Thymus (tissue), 11 donors: ENCODE measurements at regions not wholly inside any gene's neighbourhood (a gene's known extent, or its start where the extent isn't known, plus 50 kb on each side); places are given as distances from the start of the nearest gene placed in this dataset.

Source experiments
- DNase-seq, 9 donors: peaks; one replicate each; pipeline ENCODE4 v3.0.0-alpha.2; 2013; ENCODE audit warnings: low spot score in 9 of 9, low read depth in 6 of 9, missing footprints in 1 of 9
- H3K27ac ChIP-seq, 2 donors: one replicate each; pipeline ENCODE4 v1.5.1; 2013; ENCODE audit warnings: control low read depth in 1 of 2, low read depth in 1 of 2, low read length in 1 of 2, mild to moderate bottlenecking in 1 of 2, moderate library complexity in 1 of 2
- H3K27me3 ChIP-seq, 2 donors: one replicate each; pipeline ENCODE4 v1.5.1; 2013; ENCODE audit warnings: low read length in 1 of 2; ENCODE audit not compliant: control insufficient read depth in 2 of 2, insufficient read depth in 1 of 2
- H3K36me3 ChIP-seq, 2 donors: one replicate each; pipeline ENCODE4 v1.5.1; 2013; ENCODE audit warnings: low read length in 1 of 2, mild to moderate bottlenecking in 1 of 2, moderate library complexity in 1 of 2; ENCODE audit not compliant: control insufficient read depth in 2 of 2, insufficient read depth in 2 of 2
- H3K4me1 ChIP-seq, 2 donors: one replicate each; pipeline ENCODE4 v1.5.1; 2013; ENCODE audit warnings: low read length in 2 of 2; ENCODE audit not compliant: control insufficient read depth in 2 of 2, insufficient read depth in 2 of 2
- H3K4me3 ChIP-seq, 2 donors: one replicate each; pipeline ENCODE4 v1.5.1; 2013; ENCODE audit warnings: low read length in 2 of 2, control low read depth in 1 of 2, mild to moderate bottlenecking in 1 of 2
- H3K9me3 ChIP-seq, 2 donors: one replicate each; pipeline ENCODE4 v1.5.1; 2013; ENCODE audit warnings: low read length in 1 of 2, mild to moderate bottlenecking in 1 of 2; ENCODE audit not compliant: control insufficient read depth in 2 of 2, insufficient read depth in 1 of 2
- WGBS: extraction: QIAGEN DNeasy Blood & Tissue Kit; methylation state at CpG from one replicate; pipeline ENCODE4 v1.1.7; 2013; 5-methylcytosine and 5-hydroxymethylcytosine counted together
- donor health status: healthy.

GRCh38 chr4:106738121-106738520 lies 298.0 kb downstream of the DKK2 start:
- WGBS, result 77% methylated on average over 5 of the region's 5 CpGs
- Histone ChIP-seq H3K36me3 (no peaks in the 10 kb centered on the region), H3K4me3 (no peak overlapping the region), H3K27ac (no peak overlapping the region), H3K9me3 (no peaks in the 10 kb centered on the region), H3K27me3 (no peaks in the 10 kb centered on the region), H3K4me1 (no peaks in the 10 kb centered on the region)
- DNase-seq, result no peak

DNA sequence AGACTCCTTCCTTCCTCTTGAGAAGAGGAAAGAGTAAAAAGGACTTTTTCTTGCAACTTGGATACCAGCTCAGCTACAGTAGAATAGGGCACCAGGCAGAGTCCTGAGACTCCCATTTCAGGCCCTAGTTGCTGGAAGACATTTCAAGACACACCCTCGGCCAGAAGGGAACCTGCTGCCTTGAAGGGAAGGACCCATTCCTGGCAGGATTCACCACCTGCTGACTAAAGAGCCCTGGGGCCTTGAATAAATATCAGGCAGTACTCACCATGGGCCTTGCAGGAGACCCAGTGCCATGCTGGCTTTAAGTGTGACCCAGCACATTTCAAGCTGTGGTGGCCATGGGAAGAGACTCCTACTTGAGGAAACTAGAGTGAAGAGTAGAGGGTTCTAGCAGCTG lies 317.6 kb downstream of the DKK2 start:
- Histone ChIP-seq H3K27ac (no peak overlapping the region), H3K4me1 (no peaks in the 10 kb centered on the region), H3K9me3 (no peaks in the 10 kb centered on the region), H3K4me3 (no peak overlapping the region), H3K36me3 (no peaks in the 10 kb centered on the region), H3K27me3 (no peaks in the 10 kb centered on the region)
- no peak for DNase-seq
- 93% methylated on average over 1 of the region's 1 CpG for WGBS

- H3K4me3 ChIP-seq, result no peak overlapping the region
- 96% methylated on average over 4 of the region's 4 CpGs for WGBS
- H3K9me3 ChIP-seq, result no peaks in the 10 kb centered on the region
- H3K27ac ChIP-seq, result no peak overlapping the region
- H3K36me3 ChIP-seq, result no peaks in the 10 kb centered on the region
- no peak for DNase-seq
- H3K4me1 ChIP-seq, result no peaks in the 10 kb centered on the region
- H3K27me3 ChIP-seq, result no peaks in the 10 kb centered on the region
These were observed 319.0 kb downstream of the DKK2 start for GRCh38 chr4:106717091-106717490.

- Histone ChIP-seq H3K36me3 (no peaks in the 10 kb centered on the region), H3K27me3 (no peaks in the 10 kb centered on the region), H3K4me3 (no peak overlapping the region), H3K27ac (no peak overlapping the region), H3K4me1 (no peaks in the 10 kb centered on the region), H3K9me3 (no peaks in the 10 kb centered on the region)
- no peak for DNase-seq
These were observed 320.3 kb downstream of the DKK2 start for GRCh38 chr4:106715825-106716224.

- Histone ChIP-seq H3K27ac (no peak overlapping the region), H3K4me3 (no peak overlapping the region), H3K36me3 (no peaks in the 10 kb centered on the region), H3K4me1 (no peaks in the 10 kb centered on the region), H3K9me3 (no peaks in the 10 kb centered on the region), H3K27me3 (no peaks in the 10 kb centered on the region)
- no peak for DNase-seq
- 41% methylated on average over 5 of the region's 5 CpGs for WGBS
These were observed 327.7 kb downstream of the DKK2 start for GRCh38 chr4:106708464-106708816.

GRCh38 chr4:106707776-106708463 lies 328.2 kb downstream of the DKK2 start:
- Histone ChIP-seq H3K4me3 (no peak overlapping the region), H3K4me1 (no peaks in the 10 kb centered on the region), H3K27me3 (no peaks in the 10 kb centered on the region), H3K36me3 (no peaks in the 10 kb centered on the region), H3K9me3 (no peaks in the 10 kb centered on the region), H3K27ac (peak overlapping the region in 1 of 2 donors; percentile 7)
- no peak for DNase-seq
- WGBS, result 41% methylated on average over 2 of the region's 2 CpGs

- H3K9me3 ChIP-seq, result no peaks in the 10 kb centered on the region
- H3K36me3 ChIP-seq, result no peaks in the 10 kb centered on the region
- no peaks in the 10 kb centered on the region for H3K4me1 ChIP-seq
- H3K27ac ChIP-seq, result no peak overlapping the region
- WGBS, result 79% methylated on average over 6 of the region's 6 CpGs
- no peaks in the 10 kb centered on the region for H3K27me3 ChIP-seq
- H3K4me3 ChIP-seq, result no peak overlapping the region
- DNase-seq, result no peak
These were observed 331.8 kb downstream of the DKK2 start for GRCh38 chr4:106704253-106704870.

GRCh38 chr4:106700321-106700720 lies 331.7 kb upstream of the GIMD1 start:
- no peak overlapping the region for H3K27ac ChIP-seq
- no peak overlapping the region for H3K4me3 ChIP-seq
- DNase-seq, result no peak
- no peaks in the 10 kb centered on the region for H3K9me3 ChIP-seq
- H3K27me3 ChIP-seq, result no peaks in the 10 kb centered on the region
- H3K4me1 ChIP-seq, result no peaks in the 10 kb centered on the region
- no peaks in the 10 kb centered on the region for H3K36me3 ChIP-seq
- WGBS, result 91% methylated on average over 2 of the region's 2 CpGs

DNA sequence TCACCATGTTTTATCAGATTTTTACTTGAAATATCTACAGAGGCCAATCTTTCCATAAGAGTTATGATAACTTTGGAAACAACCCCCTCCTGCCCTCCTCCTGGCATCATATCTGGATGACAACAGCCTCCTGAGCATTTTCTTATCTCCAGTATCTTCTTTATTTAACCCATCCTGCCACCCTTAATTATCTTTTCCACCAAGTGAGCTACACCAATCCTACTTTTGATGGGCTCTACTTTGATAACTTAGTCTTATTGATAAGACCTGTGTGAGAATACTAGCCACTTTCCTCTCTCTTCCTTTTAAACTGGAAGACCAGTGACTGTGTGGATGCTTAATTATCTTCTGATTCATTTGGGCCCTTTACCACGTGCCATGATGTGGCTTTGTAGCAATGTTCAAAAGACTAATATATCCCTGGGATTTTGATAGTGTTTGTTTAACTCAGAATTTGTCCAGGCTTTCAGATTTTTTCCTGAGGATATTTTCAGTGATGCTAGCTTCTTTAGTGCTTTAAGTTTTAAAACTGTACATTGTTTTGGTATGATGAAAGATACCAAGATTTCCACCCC lies 330.1 kb upstream of the GIMD1 start:
- no peaks in the 10 kb centered on the region for H3K9me3 ChIP-seq
- H3K27ac ChIP-seq, result no peak overlapping the region
- H3K27me3 ChIP-seq, result no peaks in the 10 kb centered on the region
- H3K36me3 ChIP-seq, result no peaks in the 10 kb centered on the region
- 90% methylated on average over 1 of the region's 1 CpG for WGBS
- H3K4me3 ChIP-seq, result no peak overlapping the region
- no peak for DNase-seq
- H3K4me1 ChIP-seq, result peaks cover 0 to 5% of the 10 kb centered on the region in 2 donors
